HL-60/S4 treated with phorbol 12-myristate 13-acetate at 8.2 ng/mL for 4 days and 3 days (cell line): ENCODE measurements at regions not wholly inside any gene's neighbourhood (a gene's known extent, or its start where the extent isn't known, plus 50 kb on each side); places are given as distances from the start of the nearest gene placed in this dataset.

Source experiments
- in situ Hi-C: fragments of 300-500 bp; cut with MboI; formaldehyde crosslinking; loops from 2 replicates; pipeline ENCODE4 v1.15.0; 2022; ENCODE audit warnings: low sequenced_read_pairs

- in situ Hi-C loops, result no loop called here
Measured at GRCh38 chr17:77306790-77307478, 166.2 kb downstream of the SEC14L1 start.

GRCh38 chr17:77307479-77308198 is 166.9 kb downstream of the SEC14L1 start:
- in situ Hi-C loops, result no loop called here

GRCh38 chr17:77308861-77309726 is 168.3 kb downstream of the SEC14L1 start:
- in situ Hi-C loops, result no loop called here

- in situ Hi-C loops, result no loop called here
Measured at GRCh38 chr17:77310336-77310735, 169.6 kb downstream of the SEC14L1 start.

GRCh38 chr17:77311371-77311981 is 170.7 kb downstream of the SEC14L1 start:
- in situ Hi-C loops, result no loop called here

GRCh38 chr17:77312061-77312701 is 171.4 kb downstream of the SEC14L1 start:
- in situ Hi-C loops, result no loop called here

GRCh38 chr17:77312786-77313599 is 172.2 kb downstream of the SEC14L1 start:
- in situ Hi-C loops, result no loop called here

- in situ Hi-C loops, result no loop called here
Measured at GRCh38 chr17:77313831-77314230, 173.1 kb downstream of the SEC14L1 start.

GRCh38 chr17:77314601-77315000 is 173.8 kb downstream of the SEC14L1 start:
- in situ Hi-C loops, result no loop called here

- in situ Hi-C loops, result no loop called here
Measured at GRCh38 chr17:77315010-77315409, 174.2 kb downstream of the SEC14L1 start.

- in situ Hi-C loops, result no loop called here
Measured at GRCh38 chr17:77315551-77316190, 174.9 kb downstream of the SEC14L1 start.

GRCh38 chr17:77316191-77316641 is 175.4 kb downstream of the SEC14L1 start:
- in situ Hi-C loops, result no loop called here

GRCh38 chr17:77316651-77317050 is 175.9 kb downstream of the SEC14L1 start:
- in situ Hi-C loops, result no loop called here

GRCh38 chr17:77317091-77317750 is 176.5 kb downstream of the SEC14L1 start:
- in situ Hi-C loops, result no loop called here

GRCh38 chr17:77318021-77318420 is 177.3 kb downstream of the SEC14L1 start:
- in situ Hi-C loops, result no loop called here

GRCh38 chr17:77318491-77319210 is 177.9 kb downstream of the SEC14L1 start:
- in situ Hi-C loops, result no loop called here

GRCh38 chr17:77319211-77320043 is 178.7 kb downstream of the SEC14L1 start:
- in situ Hi-C loops, result loop anchor here (10.0 kb wide), 1 partner anchor 175 kb away; no protein-coding TSS in a partner anchor
